ENCODE measurements at regions not wholly inside any gene's neighbourhood (a gene's known extent, or its start where the extent isn't known, plus 50 kb on each side); places are given as distances from the start of the nearest gene placed in this dataset.

DNA sequence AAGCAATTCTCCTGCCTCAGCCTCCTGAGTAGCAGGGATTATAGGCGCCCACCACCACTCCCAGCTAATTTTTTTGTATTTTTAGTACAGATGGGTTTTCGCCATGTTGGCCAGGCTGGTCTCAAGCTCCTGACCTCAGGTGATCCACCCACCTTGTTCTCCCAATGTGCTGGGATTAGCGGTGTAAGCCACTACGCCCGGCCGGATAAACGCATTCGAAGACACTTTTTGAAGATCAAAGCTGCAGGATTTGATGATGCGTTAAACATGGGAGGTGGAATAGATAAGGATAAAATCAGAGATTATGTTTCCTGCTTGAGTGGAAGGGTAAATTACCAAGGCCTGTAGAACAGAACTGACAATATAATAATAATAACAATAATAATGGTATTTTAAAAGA lies 389.4 kb upstream of the POU3F1 start:
- TF ChIP-seq, protein P1, sequence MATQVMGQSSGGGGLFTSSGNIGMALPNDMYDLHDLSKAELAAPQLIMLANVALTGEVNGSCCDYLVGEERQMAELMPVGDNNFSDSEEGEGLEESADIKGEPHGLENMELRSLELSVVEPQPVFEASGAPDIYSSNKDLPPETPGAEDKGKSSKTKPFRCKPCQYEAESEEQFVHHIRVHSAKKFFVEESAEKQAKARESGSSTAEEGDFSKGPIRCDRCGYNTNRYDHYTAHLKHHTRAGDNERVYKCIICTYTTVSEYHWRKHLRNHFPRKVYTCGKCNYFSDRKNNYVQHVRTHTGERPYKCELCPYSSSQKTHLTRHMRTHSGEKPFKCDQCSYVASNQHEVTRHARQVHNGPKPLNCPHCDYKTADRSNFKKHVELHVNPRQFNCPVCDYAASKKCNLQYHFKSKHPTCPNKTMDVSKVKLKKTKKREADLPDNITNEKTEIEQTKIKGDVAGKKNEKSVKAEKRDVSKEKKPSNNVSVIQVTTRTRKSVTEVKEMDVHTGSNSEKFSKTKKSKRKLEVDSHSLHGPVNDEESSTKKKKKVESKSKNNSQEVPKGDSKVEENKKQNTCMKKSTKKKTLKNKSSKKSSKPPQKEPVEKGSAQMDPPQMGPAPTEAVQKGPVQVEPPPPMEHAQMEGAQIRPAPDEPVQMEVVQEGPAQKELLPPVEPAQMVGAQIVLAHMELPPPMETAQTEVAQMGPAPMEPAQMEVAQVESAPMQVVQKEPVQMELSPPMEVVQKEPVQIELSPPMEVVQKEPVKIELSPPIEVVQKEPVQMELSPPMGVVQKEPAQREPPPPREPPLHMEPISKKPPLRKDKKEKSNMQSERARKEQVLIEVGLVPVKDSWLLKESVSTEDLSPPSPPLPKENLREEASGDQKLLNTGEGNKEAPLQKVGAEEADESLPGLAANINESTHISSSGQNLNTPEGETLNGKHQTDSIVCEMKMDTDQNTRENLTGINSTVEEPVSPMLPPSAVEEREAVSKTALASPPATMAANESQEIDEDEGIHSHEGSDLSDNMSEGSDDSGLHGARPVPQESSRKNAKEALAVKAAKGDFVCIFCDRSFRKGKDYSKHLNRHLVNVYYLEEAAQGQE (IDR thresholded peaks at IDR 0.05; ENCODE audit: insufficient read depth in 1 of 2, low read depth in 2 of 2, low read length in 2 of 2) = no peak
- TF ChIP-seq POLR2AphosphoS5 (IDR thresholded peaks at IDR 0.05; ENCODE audit: low read depth, low read length) (no peak), SIN3A (IDR thresholded peaks at IDR 0.05; ENCODE audit: borderline replicate concordance, insufficient read depth, low read length) (no peak), FOXP2 (optimal IDR thresholded peaks at IDR 0.05; ENCODE audit: borderline replicate concordance, extremely low read depth, extremely low read length, insufficient read depth) (no peak), TAF1 (IDR thresholded peaks at IDR 0.05; ENCODE audit: borderline replicate concordance, insufficient read depth, low read length) (no peak)

Data from PFSK-1 (cell line).